Left lung (tissue), 4 donors: ENCODE measurements at regions not wholly inside any gene's neighbourhood (a gene's known extent, or its start where the extent isn't known, plus 50 kb on each side); places are given as distances from the start of the nearest gene placed in this dataset.
A peak's percentile ranks its signal among the peaks of the same experiment; 100 is the strongest.

Experiments
- ATAC-seq: fragments of 200-7000 bp; cut with Tn5 transposase; one replicate; pipeline ENCODE4 v1.9.1; 2020; ENCODE audit warnings: moderate library complexity
- DNase-seq, 4 donors: peaks; one replicate each; pipeline ENCODE4 v3.0.0-alpha.2; 2013 to 2020
- H3K27ac ChIP-seq, 2 donors: fragments of 200-600 bp; sonication (generic) in 1 of 2; one replicate each; pipeline versions ENCODE4 v1.5.0 to v1.8.0; 2020 to 2021
- H3K27me3 ChIP-seq, 2 donors: fragments of 200-600 bp; sonication (generic) in 1 of 2; one replicate each; pipeline versions ENCODE4 v1.5.0 to v1.8.0; 2020 to 2021
- H3K36me3 ChIP-seq, 2 donors: fragments of 200-600 bp; sonication (generic) in 1 of 2; one replicate each; pipeline versions ENCODE4 v1.5.0 to v1.8.0; 2020 to 2021
- H3K4me1 ChIP-seq, 2 donors: fragments of 200-600 bp; one replicate each; pipeline ENCODE4 v1.8.0; 2021
- H3K4me3 ChIP-seq, 2 donors: fragments of 200-600 bp; sonication (generic) in 1 of 2; one replicate each; pipeline versions ENCODE4 v1.5.0 to v1.8.0; 2020 to 2021; ENCODE audit warnings: mild to moderate bottlenecking in 1 of 2
- H3K9me3 ChIP-seq, 2 donors: fragments of 200-600 bp; sonication (generic) in 1 of 2; one replicate each; pipeline versions ENCODE4 v1.5.0 to v1.8.0; 2020 to 2021
- intact Hi-C, 2 donors: fragments of 100-400 bp; cut with DNase I; formaldehyde crosslinking; loops; one replicate each; pipeline versions ENCODE4 v1.11.2 to v1.14.2; 2022
- TF ChIP-seq, protein P1 (sequence below), 2 donors: fragments of 200-600 bp; sonication (generic) in 1 of 2; IDR thresholded peaks; one replicate each; pipeline versions ENCODE4 v1.5.0 to v1.8.0; 2021; ENCODE audit warnings: antibody characterized with exemption in 2 of 2
- donor health status: DM: no; HTN: yes; CAD: no.
- donor health status: DM: no; HTN: no; CAD: no.

DNA sequence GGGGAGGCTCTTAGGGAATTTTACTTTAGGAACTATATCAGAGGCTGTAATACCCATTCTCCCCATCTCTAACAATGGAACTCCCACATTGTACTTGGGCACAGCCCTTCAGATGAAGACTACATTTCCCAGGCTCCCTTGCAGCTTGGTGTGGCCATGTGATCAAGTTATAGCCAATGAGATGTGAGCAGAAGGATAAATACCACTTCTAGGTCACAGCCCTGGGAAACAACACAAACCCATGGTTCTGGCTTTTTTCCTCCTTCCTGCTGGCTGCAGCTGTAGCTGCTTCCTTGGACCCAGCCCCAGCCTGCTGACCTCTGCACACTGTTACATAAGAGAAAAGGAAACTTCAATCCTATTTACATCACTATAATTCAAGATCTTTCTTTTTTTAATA is 445.9 kb upstream of the JARID2 start:
- ATAC-seq = peak; percentile 90
- no peaks in the 10 kb centered on the region for H3K36me3 ChIP-seq
- TF ChIP-seq, protein P1, sequence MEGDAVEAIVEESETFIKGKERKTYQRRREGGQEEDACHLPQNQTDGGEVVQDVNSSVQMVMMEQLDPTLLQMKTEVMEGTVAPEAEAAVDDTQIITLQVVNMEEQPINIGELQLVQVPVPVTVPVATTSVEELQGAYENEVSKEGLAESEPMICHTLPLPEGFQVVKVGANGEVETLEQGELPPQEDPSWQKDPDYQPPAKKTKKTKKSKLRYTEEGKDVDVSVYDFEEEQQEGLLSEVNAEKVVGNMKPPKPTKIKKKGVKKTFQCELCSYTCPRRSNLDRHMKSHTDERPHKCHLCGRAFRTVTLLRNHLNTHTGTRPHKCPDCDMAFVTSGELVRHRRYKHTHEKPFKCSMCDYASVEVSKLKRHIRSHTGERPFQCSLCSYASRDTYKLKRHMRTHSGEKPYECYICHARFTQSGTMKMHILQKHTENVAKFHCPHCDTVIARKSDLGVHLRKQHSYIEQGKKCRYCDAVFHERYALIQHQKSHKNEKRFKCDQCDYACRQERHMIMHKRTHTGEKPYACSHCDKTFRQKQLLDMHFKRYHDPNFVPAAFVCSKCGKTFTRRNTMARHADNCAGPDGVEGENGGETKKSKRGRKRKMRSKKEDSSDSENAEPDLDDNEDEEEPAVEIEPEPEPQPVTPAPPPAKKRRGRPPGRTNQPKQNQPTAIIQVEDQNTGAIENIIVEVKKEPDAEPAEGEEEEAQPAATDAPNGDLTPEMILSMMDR (IDR thresholded peaks at IDR 0.05) = no peak
- peak in 3 of 4 donors; percentile 63 to 88 (median 74) for DNase-seq
- peaks cover 0 to 4% of the 10 kb centered on the region in 2 donors for H3K4me1 ChIP-seq
- no peak overlapping the region for H3K27ac ChIP-seq
- intact Hi-C loops = no loop called here
- H3K27me3 ChIP-seq = no peaks in the 10 kb centered on the region
- H3K4me3 ChIP-seq = no peak overlapping the region
- H3K9me3 ChIP-seq = no peaks in the 10 kb centered on the region

DNA sequence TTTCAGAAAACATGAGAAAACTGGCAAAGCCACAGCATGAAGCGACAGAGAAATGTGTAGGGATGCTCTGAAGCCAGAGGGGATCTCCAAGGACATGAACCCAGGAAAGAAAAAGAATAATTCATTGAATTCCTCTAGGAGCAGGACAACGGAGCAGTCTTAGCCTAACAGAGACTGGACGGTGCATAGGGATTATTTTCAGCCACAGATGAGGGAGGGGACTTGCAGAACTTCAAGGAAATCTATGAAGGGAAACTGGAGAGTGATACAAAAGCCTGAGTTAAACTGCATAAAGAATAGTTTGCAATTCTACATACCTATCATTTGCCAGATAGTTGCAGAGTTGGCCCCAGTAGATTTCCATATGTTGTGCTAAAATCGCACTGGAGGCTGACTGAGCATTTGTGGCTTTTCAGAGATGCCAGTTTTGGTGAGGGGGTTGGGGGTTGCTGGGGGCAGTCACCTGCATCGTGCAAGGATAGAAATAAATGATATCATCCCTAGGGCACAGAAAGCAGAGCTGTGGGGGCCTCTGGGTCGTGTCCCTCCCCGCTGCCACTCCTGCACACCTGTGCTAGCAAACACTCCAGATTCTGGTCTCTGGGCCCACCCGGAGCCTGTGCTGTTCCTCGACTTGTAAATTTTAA is 443.2 kb upstream of the JARID2 start:
- Histone ChIP-seq H3K27me3 (no peaks in the 10 kb centered on the region), H3K27ac (no peak overlapping the region), H3K4me3 (no peak overlapping the region), H3K36me3 (no peaks in the 10 kb centered on the region), H3K4me1 (peaks cover 0 to 5% of the 10 kb centered on the region in 2 donors), H3K9me3 (no peaks in the 10 kb centered on the region)
- intact Hi-C loops = no loop called here
- ATAC-seq = no peak
- TF ChIP-seq, protein P1 (IDR thresholded peaks at IDR 0.05) = no peak
- no peak for DNase-seq

DNA sequence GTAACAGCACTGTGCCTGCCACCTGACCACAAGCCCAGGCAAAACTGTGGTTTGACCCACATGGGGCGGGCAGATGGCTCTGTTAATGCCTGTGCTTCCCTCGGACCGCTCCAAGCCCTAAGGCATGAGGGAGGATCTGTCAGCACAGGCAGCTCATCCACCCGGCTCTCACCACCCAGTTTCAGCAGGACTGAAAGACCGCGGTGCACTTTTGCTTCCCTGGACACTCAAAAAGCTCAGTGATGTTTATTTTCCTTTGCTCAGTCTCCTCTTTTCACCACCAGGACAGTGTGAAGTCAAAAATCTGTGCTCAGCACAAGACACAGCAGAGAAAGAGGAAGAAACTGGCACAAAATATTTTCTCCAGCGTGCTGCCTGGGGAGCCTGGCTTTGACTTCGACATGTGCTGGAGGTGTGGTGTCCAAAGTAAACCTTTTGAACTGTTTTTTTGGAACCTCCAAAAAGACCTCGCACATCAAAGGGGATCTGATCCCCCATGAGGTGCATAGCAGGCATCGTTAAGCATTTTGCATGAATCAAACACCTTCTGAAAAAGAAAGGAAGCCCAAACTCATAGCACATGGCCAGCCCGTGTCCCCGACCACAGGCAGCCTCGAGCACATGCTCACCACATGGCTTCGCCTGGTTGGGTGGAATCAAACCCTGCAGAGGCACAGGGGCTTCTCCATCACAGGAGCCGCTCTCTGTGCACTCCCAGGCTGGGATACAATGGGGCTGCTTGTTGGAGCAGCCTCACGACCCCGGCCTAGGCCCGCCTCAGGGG is 441.7 kb upstream of the JARID2 start:
- H3K4me1 ChIP-seq = peaks cover 0 to 5% of the 10 kb centered on the region in 2 donors
- intact Hi-C loops = no loop called here
- peak; percentile 39 for ATAC-seq
- no peak for DNase-seq
- H3K9me3 ChIP-seq = no peaks in the 10 kb centered on the region
- no peaks in the 10 kb centered on the region for H3K27me3 ChIP-seq
- no peak overlapping the region for H3K4me3 ChIP-seq
- no peaks in the 10 kb centered on the region for H3K36me3 ChIP-seq
- TF ChIP-seq, protein P1 (IDR thresholded peaks at IDR 0.05) = no peak
- no peak overlapping the region for H3K27ac ChIP-seq

DNA sequence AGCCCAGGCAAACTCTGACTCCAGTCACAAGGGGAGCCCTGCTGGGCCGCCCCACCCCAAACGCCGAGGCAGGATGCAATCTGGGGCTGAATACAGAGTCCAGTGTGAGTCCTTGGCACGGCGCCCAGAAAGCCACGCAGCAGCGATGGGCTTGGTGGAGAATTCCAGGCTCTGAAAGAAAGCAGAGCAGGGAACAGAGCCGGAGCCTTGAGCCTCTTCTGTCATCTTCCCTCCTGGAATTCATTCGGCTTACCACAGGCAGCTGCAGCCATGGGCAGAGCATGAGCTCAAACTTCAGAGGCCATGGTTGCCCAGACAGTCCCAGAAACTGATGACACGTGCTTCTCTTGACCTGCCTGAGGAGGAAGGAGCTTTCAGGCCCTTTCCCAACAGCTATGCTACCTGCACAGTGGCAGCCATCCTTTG is 441.1 kb upstream of the JARID2 start:
- DNase-seq (peak in 3 of 4 donors; percentile 59 to 82 (median 82)), ATAC-seq (peak; percentile 45)
- H3K27me3 ChIP-seq = no peaks in the 10 kb centered on the region
- H3K36me3 ChIP-seq = no peaks in the 10 kb centered on the region
- intact Hi-C loops = no loop called here
- no peak overlapping the region for H3K4me3 ChIP-seq
- H3K4me1 ChIP-seq = peaks cover 0 to 5% of the 10 kb centered on the region in 2 donors
- no peak overlapping the region for H3K27ac ChIP-seq
- no peaks in the 10 kb centered on the region for H3K9me3 ChIP-seq
- TF ChIP-seq, protein P1 (IDR thresholded peaks at IDR 0.05) = no peak

DNA sequence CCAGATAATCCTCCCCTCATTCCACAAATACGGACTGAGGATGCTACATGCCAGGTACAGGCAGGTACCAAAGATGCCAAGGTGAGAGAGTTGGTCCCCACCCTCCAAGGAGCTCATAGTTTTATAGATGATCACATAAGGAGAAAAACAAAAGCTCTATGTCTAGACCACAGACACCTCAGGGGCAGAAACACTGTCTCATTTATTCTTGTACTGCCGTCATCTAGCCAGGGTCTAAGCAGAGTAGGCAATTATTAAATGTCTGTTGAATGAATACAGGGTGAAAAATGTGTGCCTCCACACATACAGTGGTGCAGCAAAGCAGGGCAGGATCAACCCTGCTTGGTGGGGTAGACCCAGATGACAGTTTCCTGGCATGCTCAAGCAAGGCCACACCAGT is 439.8 kb upstream of the JARID2 start:
- no peak overlapping the region for H3K4me3 ChIP-seq
- intact Hi-C loops = no loop called here
- no peak for DNase-seq
- ATAC-seq = no peak
- TF ChIP-seq, protein P1 (IDR thresholded peaks at IDR 0.05) = no peak
- no peaks in the 10 kb centered on the region for H3K9me3 ChIP-seq
- H3K4me1 ChIP-seq = peaks cover 0 to 5% of the 10 kb centered on the region in 2 donors
- no peaks in the 10 kb centered on the region for H3K27me3 ChIP-seq
- H3K36me3 ChIP-seq = no peaks in the 10 kb centered on the region
- H3K27ac ChIP-seq = no peak overlapping the region
